GM18517 (cell line): ENCODE measurements at regions not wholly inside any gene's neighbourhood (a gene's known extent, or its start where the extent isn't known, plus 50 kb on each side); places are given as distances from the start of the nearest gene placed in this dataset.

ENCODE experiments used
- ATAC-seq: cut with Tn5 transposase; IDR thresholded peaks from one replicate; pipeline ENCODE4 v1.9.1; 2021; ENCODE audit warnings: mild to moderate bottlenecking, moderate library complexity; ENCODE audit not compliant: unreplicated experiment

DNA sequence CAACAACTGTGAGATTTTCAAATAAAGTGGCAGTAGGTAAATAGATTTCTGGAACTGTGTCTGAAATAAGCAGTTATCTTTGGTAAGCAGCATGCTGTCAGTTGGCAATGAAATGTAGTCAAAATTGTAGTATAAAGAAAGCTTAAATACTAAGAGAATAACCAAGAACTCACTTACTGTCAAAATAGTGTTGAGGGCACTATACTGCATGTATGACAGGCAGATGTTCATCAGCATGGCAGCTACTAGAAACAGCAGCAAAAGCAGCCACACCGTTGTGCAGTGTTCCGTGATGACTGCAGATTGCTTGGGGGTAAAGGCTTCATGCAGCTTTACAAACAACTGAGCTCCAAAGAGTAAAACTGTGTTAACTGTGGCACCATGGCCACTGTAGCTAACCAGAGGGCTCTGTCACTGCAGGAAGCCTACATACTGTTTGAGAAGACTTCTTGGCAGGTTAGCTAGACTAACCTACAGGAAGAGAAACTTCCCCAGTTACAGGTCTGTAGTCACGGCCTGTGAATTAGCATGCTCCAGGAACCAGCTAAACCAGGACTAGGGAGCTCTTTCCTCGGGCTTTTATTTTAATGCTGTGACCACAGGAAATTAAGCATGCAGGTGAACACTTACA lies 459.7 kb downstream of the TBL1XR1 start:
- no peak for ATAC-seq

GRCh38 chr3:176734146-176734545 lies 463.1 kb downstream of the TBL1XR1 start:
- ATAC-seq: no peak

DNA sequence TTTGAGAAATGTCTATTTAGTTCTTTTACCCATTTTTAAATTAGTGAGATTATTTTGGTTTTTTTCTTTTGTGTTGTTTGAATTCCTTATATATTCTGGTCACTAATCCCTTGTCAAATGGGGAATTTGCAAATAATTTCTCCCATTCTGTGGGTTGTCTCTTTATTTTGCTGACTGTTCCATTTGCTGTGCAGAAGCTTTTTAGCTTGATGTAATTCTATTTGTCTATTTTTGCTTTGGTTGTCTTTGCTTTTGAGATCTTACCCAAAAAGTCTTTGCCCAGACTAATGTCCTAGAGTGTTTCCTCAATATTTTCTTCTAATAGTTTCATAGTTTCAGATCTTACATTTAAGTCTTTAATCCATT lies 472.9 kb downstream of the TBL1XR1 start:
- ATAC-seq: no peak

GRCh38 chr3:176723758-176724393 lies 473.4 kb downstream of the TBL1XR1 start:
- ATAC-seq: no peak

DNA sequence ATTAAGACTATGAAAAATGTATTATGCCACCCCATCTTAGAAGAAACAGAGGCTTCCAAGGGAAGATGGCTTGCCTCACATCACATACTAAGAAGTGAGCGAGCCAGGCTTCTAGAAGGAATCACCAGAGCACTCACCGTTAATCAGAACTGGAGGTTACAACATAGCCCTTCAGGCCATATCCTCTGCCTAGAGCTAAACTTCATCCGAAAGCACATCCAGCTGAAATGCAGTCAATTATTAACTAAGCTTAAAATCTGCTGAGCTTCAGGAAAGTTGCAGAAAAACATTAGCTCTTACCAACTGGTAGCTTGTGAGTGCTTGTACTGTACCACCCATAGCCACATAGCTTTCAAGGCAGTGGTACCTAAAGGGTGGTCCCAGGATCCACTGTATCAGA lies 483.2 kb downstream of the TBL1XR1 start:
- ATAC-seq: no peak

DNA sequence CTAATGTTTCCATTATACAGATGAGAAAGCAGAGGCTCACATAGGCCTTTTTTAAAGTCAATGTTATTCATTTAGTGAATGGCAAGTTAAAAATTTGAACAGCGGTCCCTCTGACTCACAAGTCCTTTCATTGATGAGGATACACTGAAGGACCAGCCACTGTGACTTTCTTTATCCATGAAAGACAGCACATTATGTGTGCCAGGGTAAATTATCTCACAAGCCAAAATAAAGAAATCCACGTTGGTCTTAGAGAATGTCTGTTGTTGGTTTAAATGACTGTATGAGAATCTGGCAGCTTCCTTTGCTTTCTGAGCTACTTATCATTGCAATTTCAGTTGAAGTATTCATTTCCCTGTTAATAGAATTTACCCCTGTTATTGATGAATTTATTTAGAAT lies 485.1 kb downstream of the TBL1XR1 start:
- ATAC-seq: no peak

DNA sequence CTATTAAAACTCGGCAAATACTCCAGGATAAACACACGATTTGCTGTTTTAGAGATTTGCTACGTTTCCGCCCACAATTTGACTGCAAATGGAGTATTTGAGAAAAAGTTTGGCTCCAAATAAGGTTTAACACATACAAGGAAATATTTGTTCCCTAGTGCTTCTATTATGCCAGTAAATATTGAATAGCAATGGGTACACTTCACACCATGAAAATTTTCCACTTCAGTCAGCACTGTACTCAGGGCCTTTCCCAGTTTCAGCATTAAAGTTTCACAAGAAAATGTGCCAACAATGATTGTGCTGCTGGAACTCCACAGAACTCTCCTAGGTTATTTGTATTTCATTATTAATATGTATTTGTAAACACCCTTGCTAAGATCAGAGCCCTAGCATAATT lies 498.0 kb downstream of the TBL1XR1 start:
- no peak for ATAC-seq

DNA sequence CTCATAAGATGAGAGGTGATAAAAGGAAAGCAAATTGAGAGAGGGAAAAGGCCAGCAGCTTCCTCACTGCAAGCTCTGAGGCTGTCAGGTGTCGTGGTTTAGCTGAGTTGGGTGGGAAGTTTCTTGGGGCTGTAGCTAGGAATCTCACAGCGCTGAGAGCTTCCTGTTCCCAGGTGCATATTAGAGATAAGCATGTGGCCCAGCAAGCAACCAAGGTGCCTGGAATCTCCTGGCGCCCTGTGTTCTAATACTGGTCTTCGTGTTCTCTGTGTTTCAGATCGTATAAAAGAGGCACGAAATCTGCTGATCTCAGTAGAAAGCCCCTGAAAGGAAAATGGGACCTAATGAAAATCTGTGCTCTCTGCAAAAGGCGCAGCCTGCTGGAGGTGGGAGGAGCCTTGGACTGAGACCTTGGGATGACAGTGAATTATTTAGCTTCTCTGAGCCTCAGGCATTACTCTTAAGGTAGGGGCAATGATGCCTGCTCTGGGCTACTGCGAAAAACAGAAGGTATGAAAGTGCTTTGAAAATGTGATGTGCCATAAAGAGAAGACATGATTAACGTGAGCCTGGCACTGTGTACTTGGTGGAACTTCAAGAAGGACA lies 499.9 kb downstream of the TBL1XR1 start:
- no peak for ATAC-seq

DNA sequence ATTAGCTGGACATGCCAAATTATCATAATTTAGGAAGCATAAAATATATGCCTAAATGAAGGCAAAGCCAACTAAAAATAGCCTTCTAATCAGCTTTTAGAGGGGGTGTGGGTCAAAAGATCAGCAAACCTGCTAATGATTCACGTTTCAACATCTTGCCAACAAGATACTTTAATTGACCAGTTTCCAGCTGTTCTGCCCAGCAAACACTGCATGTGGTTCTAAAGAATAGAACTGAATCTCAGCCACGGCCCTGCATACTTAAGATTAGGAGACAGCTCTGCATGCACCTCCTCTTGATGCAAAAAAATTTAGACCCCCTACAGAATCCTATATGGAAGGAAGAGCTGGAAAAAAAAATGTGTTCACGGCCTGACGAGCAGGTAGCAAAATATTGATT lies 500.5 kb downstream of the TBL1XR1 start:
- no peak for ATAC-seq

GRCh38 chr3:176692966-176693785 lies 504.1 kb downstream of the TBL1XR1 start:
- no peak for ATAC-seq

GRCh38 chr3:176692199-176692965 lies 504.9 kb downstream of the TBL1XR1 start:
- no peak for ATAC-seq

GRCh38 chr3:176690083-176690869 lies 507.0 kb downstream of the TBL1XR1 start:
- ATAC-seq: no peak

- ATAC-seq: no peak
Observed at GRCh38 chr3:176687754-176688153, 509.5 kb downstream of the TBL1XR1 start.

DNA sequence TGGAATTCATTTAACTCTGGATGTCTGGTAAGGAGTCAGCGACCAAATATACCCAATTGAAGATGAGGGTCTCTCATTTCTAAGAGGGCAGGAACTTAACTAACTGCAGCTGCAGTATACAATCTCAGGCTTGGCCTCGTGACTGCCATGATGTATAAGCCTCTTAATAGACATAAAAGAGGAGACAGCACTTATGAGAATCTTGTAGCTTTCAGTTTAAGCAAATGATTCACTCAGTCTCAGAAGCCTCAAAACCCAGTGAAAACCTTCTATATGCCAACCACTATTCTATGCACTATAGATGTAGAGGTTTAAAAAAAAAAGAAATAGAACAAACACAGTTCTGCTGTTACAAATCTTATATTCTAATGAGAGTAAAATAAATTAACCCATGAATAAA lies 513.9 kb downstream of the TBL1XR1 start:
- ATAC-seq: no peak

DNA sequence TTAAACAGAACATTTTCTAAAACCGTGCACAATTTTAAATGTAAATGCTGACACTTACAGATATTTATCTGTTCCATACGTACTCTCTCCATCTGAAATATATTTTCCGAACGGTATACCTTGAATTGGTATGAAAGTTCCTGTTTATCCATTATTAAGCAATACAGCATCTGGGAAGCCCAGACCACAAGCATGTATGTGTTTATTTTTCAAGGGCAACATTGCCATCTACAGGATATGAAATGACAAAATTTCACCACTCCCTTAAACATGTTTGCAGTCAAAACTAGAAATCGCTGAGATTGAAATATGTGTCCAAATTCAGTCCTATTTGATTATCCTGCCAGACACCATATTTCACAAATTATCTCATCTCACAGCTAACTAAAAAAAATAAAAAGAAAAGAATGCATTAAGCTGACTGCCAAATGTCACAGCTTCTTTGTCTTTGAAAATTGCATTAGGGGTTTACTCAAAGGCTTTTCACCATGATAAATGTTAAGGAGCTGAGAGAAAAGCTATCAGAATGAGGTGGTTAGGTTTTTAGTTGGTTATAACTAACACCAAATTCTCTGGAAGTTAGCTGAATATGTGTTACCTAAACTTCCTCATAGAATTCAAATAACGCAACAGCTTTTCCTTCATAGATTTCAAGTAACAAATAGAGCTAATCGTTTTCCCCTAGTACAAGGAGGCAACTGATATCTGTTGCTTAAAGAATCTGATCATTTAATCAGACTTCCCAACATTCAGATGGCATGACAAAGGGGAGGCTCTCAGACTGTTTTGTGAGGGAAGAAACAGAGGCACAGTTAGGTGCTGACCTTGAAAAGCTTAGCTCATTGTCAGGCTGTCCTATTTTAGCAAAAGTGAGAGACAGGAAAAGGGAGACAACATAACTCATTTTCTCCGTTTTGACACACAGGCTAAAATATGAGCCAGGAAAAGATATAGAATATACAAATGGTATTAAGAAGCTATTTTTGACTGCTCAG lies 533.1 kb downstream of the TBL1XR1 start:
- no peak for ATAC-seq

DNA sequence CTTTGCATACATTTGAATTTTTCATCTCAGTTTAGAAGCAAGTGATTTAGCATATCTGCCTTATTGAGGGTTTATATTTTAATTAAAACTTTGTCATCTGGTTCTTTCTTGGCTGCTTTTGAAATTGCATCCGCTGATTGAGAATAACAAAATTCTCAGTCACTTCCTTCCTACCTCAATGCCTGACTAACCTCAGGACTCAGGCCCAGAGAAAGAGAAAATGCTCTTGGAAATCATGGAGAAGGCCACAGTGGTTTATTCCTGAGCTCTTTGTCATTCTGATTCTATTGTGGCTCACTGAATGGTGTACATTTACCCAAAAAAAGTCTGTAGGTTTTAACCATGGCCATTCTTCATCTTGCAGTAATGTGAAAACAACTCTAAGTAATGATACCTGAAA lies 533.9 kb downstream of the TBL1XR1 start:
- no peak for ATAC-seq

DNA sequence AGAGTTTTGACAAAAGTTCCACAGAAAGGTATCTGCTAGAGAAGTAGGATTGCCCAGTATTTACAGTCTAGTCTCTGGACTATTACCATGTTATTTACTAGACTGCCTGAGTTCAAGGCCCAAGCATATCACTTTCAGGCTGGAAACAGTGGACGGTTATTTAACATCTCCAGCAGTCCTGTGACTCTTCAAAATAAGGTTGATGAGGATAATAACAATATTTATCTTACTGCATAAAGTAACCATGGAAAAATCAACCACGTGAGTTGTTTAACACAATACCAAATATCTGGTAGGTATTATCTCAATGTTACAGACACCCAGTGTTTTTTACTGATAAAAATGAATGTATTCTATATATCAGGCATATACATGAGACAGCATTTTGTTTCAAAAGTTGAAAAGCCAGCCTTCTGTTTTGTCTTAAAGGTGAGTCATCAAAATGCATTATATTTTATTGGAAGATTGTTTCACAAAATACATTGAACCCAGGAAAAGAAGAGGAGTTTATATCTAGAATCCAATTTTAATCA lies 535.8 kb downstream of the TBL1XR1 start:
- no peak for ATAC-seq

DNA sequence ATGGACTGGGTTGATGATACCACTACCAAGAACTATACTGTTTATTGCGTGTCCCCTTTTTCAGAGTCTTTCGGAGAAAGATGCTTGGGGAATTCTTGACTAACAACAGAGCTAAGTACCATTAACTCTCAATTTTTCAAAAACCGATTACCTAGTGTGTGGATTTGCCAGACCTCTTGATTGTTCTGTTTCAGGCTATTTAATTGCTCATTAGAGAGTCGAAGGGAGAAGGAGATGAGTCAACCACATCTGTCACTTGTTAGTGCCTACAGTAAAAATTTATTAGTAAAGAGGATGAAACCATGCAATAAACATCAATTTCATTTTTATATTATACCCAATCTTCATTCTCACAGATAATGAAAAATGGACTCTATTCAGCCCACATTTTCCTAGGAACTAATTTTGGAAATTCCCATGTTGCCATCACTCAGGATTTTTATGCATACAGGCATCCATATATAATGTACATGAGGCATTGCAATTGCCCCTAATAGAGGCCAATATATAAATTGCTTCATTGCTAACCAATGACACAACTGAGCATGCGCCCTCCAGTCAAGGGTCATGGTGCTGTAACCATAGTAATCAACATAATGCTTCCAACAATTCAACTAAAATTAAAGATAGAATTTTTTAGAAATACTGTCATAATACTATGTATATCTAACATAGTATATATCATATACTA lies 541.7 kb downstream of the TBL1XR1 start:
- ATAC-seq: no peak
